ENCODE measurements at regions not wholly inside any gene's neighbourhood (a gene's known extent, or its start where the extent isn't known, plus 50 kb on each side); places are given as distances from the start of the nearest gene placed in this dataset.

DNA sequence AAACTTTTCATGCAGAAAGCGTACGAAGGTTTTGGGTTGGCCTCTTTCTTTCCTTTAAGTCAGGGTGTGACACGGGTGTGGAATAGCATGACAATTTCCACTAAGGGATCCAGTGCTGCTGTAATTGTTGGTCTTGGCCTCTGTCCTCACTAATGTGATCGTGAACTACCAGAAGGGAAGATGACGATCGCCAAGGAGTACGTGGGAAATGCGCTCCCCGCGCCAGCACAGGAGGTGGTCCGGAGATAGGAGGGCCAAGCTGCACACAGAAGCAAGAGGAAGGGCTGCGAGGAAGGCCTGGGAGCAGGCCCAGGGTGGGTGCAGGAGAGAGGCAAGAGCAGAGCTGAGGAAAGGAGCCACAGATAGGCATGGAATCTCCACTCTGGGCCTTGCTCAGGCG is 79.7 kb upstream of the PODXL start:
- TF ChIP-seq, protein P1, sequence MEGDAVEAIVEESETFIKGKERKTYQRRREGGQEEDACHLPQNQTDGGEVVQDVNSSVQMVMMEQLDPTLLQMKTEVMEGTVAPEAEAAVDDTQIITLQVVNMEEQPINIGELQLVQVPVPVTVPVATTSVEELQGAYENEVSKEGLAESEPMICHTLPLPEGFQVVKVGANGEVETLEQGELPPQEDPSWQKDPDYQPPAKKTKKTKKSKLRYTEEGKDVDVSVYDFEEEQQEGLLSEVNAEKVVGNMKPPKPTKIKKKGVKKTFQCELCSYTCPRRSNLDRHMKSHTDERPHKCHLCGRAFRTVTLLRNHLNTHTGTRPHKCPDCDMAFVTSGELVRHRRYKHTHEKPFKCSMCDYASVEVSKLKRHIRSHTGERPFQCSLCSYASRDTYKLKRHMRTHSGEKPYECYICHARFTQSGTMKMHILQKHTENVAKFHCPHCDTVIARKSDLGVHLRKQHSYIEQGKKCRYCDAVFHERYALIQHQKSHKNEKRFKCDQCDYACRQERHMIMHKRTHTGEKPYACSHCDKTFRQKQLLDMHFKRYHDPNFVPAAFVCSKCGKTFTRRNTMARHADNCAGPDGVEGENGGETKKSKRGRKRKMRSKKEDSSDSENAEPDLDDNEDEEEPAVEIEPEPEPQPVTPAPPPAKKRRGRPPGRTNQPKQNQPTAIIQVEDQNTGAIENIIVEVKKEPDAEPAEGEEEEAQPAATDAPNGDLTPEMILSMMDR (conservative IDR thresholded peaks at IDR 0.05 in 1 of 2, IDR thresholded peaks at IDR 0.05 in 1 of 2; ENCODE audit: extremely low read depth in 1 of 2, insufficient read depth in 1 of 2, low read depth in 1 of 2, low read length in 2 of 2), result no peak
- TF ChIP-seq EZH2 (IDR thresholded peaks at IDR 0.05; ENCODE audit: borderline replicate concordance, low read length), result no peak
